NCI-H146 treated with DMSO at 0.1 percent for 48 hours (cell line): ENCODE measurements at regions not wholly inside any gene's neighbourhood (a gene's known extent, or its start where the extent isn't known, plus 50 kb on each side); places are given as distances from the start of the nearest gene placed in this dataset.
"Not testable (repeated sequence)": the region's sequence is repeated elsewhere in the genome, so short reads cannot be mapped to it uniquely, and the experiment has no call there.

Experiments
- DNase-seq: peaks from one replicate; lab custom pipeline; 2025; ENCODE audit not compliant: unreplicated experiment; lab: John Stamatoyannopoulos, UW

- no peak for DNase-seq
Measured at GRCh38 chr2:190005513-190005912, 57.0 kb downstream of the MSTN start.

- no peak for DNase-seq
Measured at GRCh38 chr2:189999661-190000060, 62.9 kb downstream of the MSTN start.

- DNase-seq: not testable (repeated sequence)
Measured at GRCh38 chr2:189998665-189999064, 63.9 kb downstream of the MSTN start.

GRCh38 chr2:189997016-189997415 lies 65.5 kb downstream of the MSTN start:
- DNase-seq: no peak

- no peak for DNase-seq
Measured at GRCh38 chr2:189995679-189996078, 66.8 kb downstream of the MSTN start.

- DNase-seq: no peak
Measured at GRCh38 chr2:189982780-189983394, 79.6 kb downstream of the MSTN start.

- no peak for DNase-seq
Measured at GRCh38 chr2:189982087-189982486, 80.4 kb downstream of the MSTN start.

GRCh38 chr2:189976488-189976887 lies 86.0 kb downstream of the MSTN start:
- DNase-seq: not testable (repeated sequence)

- peak; percentile 15 for DNase-seq
Measured at GRCh38 chr2:189960346-189960745, 102.2 kb downstream of the MSTN start.

GRCh38 chr2:189959450-189959849 lies 103.1 kb downstream of the MSTN start:
- DNase-seq: no peak

GRCh38 chr2:189954989-189955388 lies 107.5 kb downstream of the MSTN start:
- no peak for DNase-seq

GRCh38 chr2:189952536-189953109 lies 109.9 kb downstream of the MSTN start:
- no peak for DNase-seq

- no peak for DNase-seq
Measured at GRCh38 chr2:189951791-189952535, 110.6 kb downstream of the MSTN start.

- DNase-seq: no peak
Measured at GRCh38 chr2:189943009-189943408, 119.5 kb downstream of the MSTN start.

- DNase-seq: no peak
Measured at GRCh38 chr2:189940913-189941312, 121.6 kb downstream of the MSTN start.

GRCh38 chr2:189937691-189938090 lies 124.8 kb downstream of the MSTN start:
- no peak for DNase-seq

GRCh38 chr2:189933911-189934399 lies 128.6 kb downstream of the MSTN start:
- DNase-seq: no peak

- no peak for DNase-seq
Measured at GRCh38 chr2:189933041-189933440, 129.5 kb downstream of the MSTN start.

- no peak for DNase-seq
Measured at GRCh38 chr2:189927823-189928222, 134.7 kb downstream of the MSTN start.
